ENCODE measurements at regions not wholly inside any gene's neighbourhood (a gene's known extent, or its start where the extent isn't known, plus 50 kb on each side); places are given as distances from the start of the nearest gene placed in this dataset.

- no peak for DNase-seq
- intact Hi-C loops (cut with DNase I), result no loop called here
Measured at GRCh38 chr14:96931751-96932150, 134.6 kb downstream of the VRK1 start.

GRCh38 chr14:96934638-96935330 is 137.6 kb downstream of the VRK1 start:
- Histone ChIP-seq H3K4me3 (no peak overlapping the region), H3K9me3 (no peaks in the 10 kb centered on the region), H3K27ac (no peak overlapping the region), H3K36me3 (ENCODE audit: insufficient read depth in 1 of 2, low read depth in 1 of 2) (no peaks in the 10 kb centered on the region), H3K4me1 (no peaks in the 10 kb centered on the region), H3K27me3 (ENCODE audit: insufficient read depth in 3 of 3, low read length in 2 of 3) (no peaks in the 10 kb centered on the region)
- 60 to 65% (median 64%) methylated on average over 13 of the region's 13 CpGs for WGBS, 3 donors
- intact Hi-C loops (cut with DNase I), result no loop called here
- no peak for TF ChIP-seq CTCF (IDR thresholded peaks at IDR 0.05)
- DNase-seq (no peak), ATAC-seq (no peak)

More at GRCh38 chr14:96931751-96932150, 134.6 kb downstream of the VRK1 start:
- no peaks in the 10 kb centered on the region for H3K27me3 ChIP-seq (ENCODE audit: insufficient read depth in 3 of 3, low read length in 2 of 3)
- no peaks in the 10 kb centered on the region for H3K4me1 ChIP-seq
- no peak overlapping the region for H3K27ac ChIP-seq
- no peaks in the 10 kb centered on the region for H3K9me3 ChIP-seq
- no peaks in the 10 kb centered on the region for H3K36me3 ChIP-seq (ENCODE audit: insufficient read depth in 1 of 2, low read depth in 1 of 2)
- WGBS, 3 donors, result 94 to 98% (median 97%) methylated on average over 17 of the region's 17 CpGs
- TF ChIP-seq CTCF (IDR thresholded peaks at IDR 0.05), result no peak
- no peak overlapping the region for H3K4me3 ChIP-seq
- no peak for ATAC-seq

GRCh38 chr14:96938946-96939345 is 141.8 kb downstream of the VRK1 start:
- WGBS, 3 donors, result 57 to 67% (median 59%) methylated on average over 7 of the region's 7 CpGs
- ATAC-seq (no peak), DNase-seq (no peak)
- intact Hi-C loops (cut with DNase I), result no loop called here
- no peaks in the 10 kb centered on the region for H3K27me3 ChIP-seq (ENCODE audit: insufficient read depth in 3 of 3, low read length in 2 of 3)
- no peaks in the 10 kb centered on the region for H3K4me1 ChIP-seq
- H3K9me3 ChIP-seq, result no peaks in the 10 kb centered on the region
- no peak for TF ChIP-seq CTCF (IDR thresholded peaks at IDR 0.05)
- H3K36me3 ChIP-seq (ENCODE audit: insufficient read depth in 1 of 2, low read depth in 1 of 2), result no peaks in the 10 kb centered on the region
- H3K4me3 ChIP-seq, result no peak overlapping the region
- H3K27ac ChIP-seq, result no peak overlapping the region

- intact Hi-C loops (cut with DNase I), result no loop called here
- ATAC-seq (no peak), DNase-seq (no peak)
- no peaks in the 10 kb centered on the region for H3K4me1 ChIP-seq
- no peaks in the 10 kb centered on the region for H3K27me3 ChIP-seq (ENCODE audit: insufficient read depth in 3 of 3, low read length in 2 of 3)
- no peaks in the 10 kb centered on the region for H3K36me3 ChIP-seq (ENCODE audit: insufficient read depth in 1 of 2, low read depth in 1 of 2)
- H3K27ac ChIP-seq, result no peak overlapping the region
- no peaks in the 10 kb centered on the region for H3K9me3 ChIP-seq
- no peak overlapping the region for H3K4me3 ChIP-seq
- WGBS, 3 donors, result 22 to 48% (median 23%) methylated on average over 3 of the region's 3 CpGs
- TF ChIP-seq CTCF (IDR thresholded peaks at IDR 0.05), result no peak
Measured at GRCh38 chr14:96940009-96940408, 142.8 kb downstream of the VRK1 start.

- ATAC-seq, result no peak
- H3K36me3 ChIP-seq (ENCODE audit: insufficient read depth in 1 of 2, low read depth in 1 of 2), result no peaks in the 10 kb centered on the region
- no peak overlapping the region for H3K27ac ChIP-seq
- no peaks in the 10 kb centered on the region for H3K4me1 ChIP-seq
- DNase-seq, result no peak
- no peak for TF ChIP-seq CTCF (IDR thresholded peaks at IDR 0.05)
- no peaks in the 10 kb centered on the region for H3K9me3 ChIP-seq
- H3K4me3 ChIP-seq, result no peak overlapping the region
- intact Hi-C loops (cut with DNase I), result no loop called here
- 58 to 68% (median 59%) methylated on average over 6 of the region's 6 CpGs for WGBS, 3 donors
- H3K27me3 ChIP-seq (ENCODE audit: insufficient read depth in 3 of 3, low read length in 2 of 3), result no peaks in the 10 kb centered on the region
Measured at GRCh38 chr14:96944297-96944696, 147.1 kb downstream of the VRK1 start.

Measured in psoas muscle (tissue), 7 donors.